HG03159 (cell line): ENCODE measurements at regions not wholly inside any gene's neighbourhood (a gene's known extent, or its start where the extent isn't known, plus 50 kb on each side); places are given as distances from the start of the nearest gene placed in this dataset.
"Not testable (repeated sequence)": the region's sequence is repeated elsewhere in the genome, so short reads cannot be mapped to it uniquely, and the experiment has no call there.

Experiments
- ATAC-seq: cut with Tn5 transposase; IDR thresholded peaks from one replicate; pipeline ENCODE4 v1.9.1; 2021; ENCODE audit warnings: mild to moderate bottlenecking, moderate library complexity; ENCODE audit not compliant: unreplicated experiment

- ATAC-seq: not testable (repeated sequence)
These were observed 146.0 kb upstream of the RAB6C start for GRCh38 chr2:129833465-129833864.

GRCh38 chr2:129847043-129847442, 132.4 kb upstream of the RAB6C start:
- ATAC-seq: no peak

- ATAC-seq: peak; percentile 91
These were observed 129.8 kb upstream of the RAB6C start for GRCh38 chr2:129849559-129850160.

- ATAC-seq: no peak
These were observed 122.3 kb upstream of the RAB6C start for GRCh38 chr2:129857200-129857599.

- no peak for ATAC-seq
These were observed 120.3 kb upstream of the RAB6C start for GRCh38 chr2:129859175-129859574.

- no peak for ATAC-seq
These were observed 119.4 kb upstream of the RAB6C start for GRCh38 chr2:129860088-129860487.

- no peak for ATAC-seq
These were observed 117.7 kb upstream of the RAB6C start for GRCh38 chr2:129861666-129862288.

GRCh38 chr2:129862668-129863067, 116.8 kb upstream of the RAB6C start:
- ATAC-seq: no peak

- no peak for ATAC-seq
These were observed 116.1 kb upstream of the RAB6C start for GRCh38 chr2:129863350-129863749.

- ATAC-seq: no peak
These were observed 114.7 kb upstream of the RAB6C start for GRCh38 chr2:129864719-129865118.

GRCh38 chr2:129865976-129866375, 113.5 kb upstream of the RAB6C start:
- ATAC-seq: no peak

- no peak for ATAC-seq
These were observed 113.1 kb upstream of the RAB6C start for GRCh38 chr2:129866391-129866790.

GRCh38 chr2:129868151-129868550, 111.3 kb upstream of the RAB6C start:
- ATAC-seq: no peak

GRCh38 chr2:129870685-129871241, 108.7 kb upstream of the RAB6C start:
- no peak for ATAC-seq

GRCh38 chr2:129872446-129872845, 107.0 kb upstream of the RAB6C start:
- ATAC-seq: no peak

- no peak for ATAC-seq
These were observed 102.9 kb upstream of the RAB6C start for GRCh38 chr2:129876541-129876940.

GRCh38 chr2:129877289-129877741, 102.2 kb upstream of the RAB6C start:
- peak; percentile 81 for ATAC-seq

- ATAC-seq: peak; percentile 36
These were observed 101.4 kb upstream of the RAB6C start for GRCh38 chr2:129877795-129878775.

- ATAC-seq: no peak
These were observed 99.8 kb upstream of the RAB6C start for GRCh38 chr2:129879614-129880180.

GRCh38 chr2:129880309-129880708, 99.2 kb upstream of the RAB6C start:
- ATAC-seq: no peak

- no peak for ATAC-seq
These were observed 98.5 kb upstream of the RAB6C start for GRCh38 chr2:129880971-129881370.
